Trophoblast cell (in vitro differentiated cells and primary cell): ENCODE measurements at regions not wholly inside any gene's neighbourhood (a gene's known extent, or its start where the extent isn't known, plus 50 kb on each side); places are given as distances from the start of the nearest gene placed in this dataset.
A peak's percentile ranks its signal among the peaks of the same experiment; 100 is the strongest.

ENCODE experiments used
- DNase-seq, 2 donors: peaks; one replicate each; pipeline ENCODE4 v3.0.0-alpha.2; 2016
- H2AFZ ChIP-seq: 2 replicates; pipeline ENCODE4 v1.6.1; 2013; ENCODE audit warnings: low read length, moderate library complexity, mild to moderate bottlenecking; ENCODE audit not compliant: insufficient read depth, poor library complexity
- H2AK5ac ChIP-seq: 2 replicates; pipeline ENCODE4 v1.6.1; 2013; ENCODE audit warnings: mild to moderate bottlenecking, low read length
- H2BK120ac ChIP-seq: 2 replicates; pipeline ENCODE4 v1.6.1; 2013; ENCODE audit warnings: low read length, mild to moderate bottlenecking, moderate library complexity; ENCODE audit not compliant: insufficient read depth, poor library complexity
- H2BK12ac ChIP-seq: 2 replicates; pipeline ENCODE4 v1.6.1; 2013; ENCODE audit warnings: mild to moderate bottlenecking, low read length, moderate library complexity
- H2BK5ac ChIP-seq: 2 replicates; pipeline ENCODE4 v1.6.1; 2013; ENCODE audit warnings: low read length, low read depth, moderate library complexity, mild to moderate bottlenecking; ENCODE audit not compliant: poor library complexity
- H3K14ac ChIP-seq: 2 replicates; pipeline ENCODE4 v1.6.1; 2013; ENCODE audit warnings: mild to moderate bottlenecking, low read length
- H3K18ac ChIP-seq: 2 replicates; pipeline ENCODE4 v1.6.1; 2013; ENCODE audit warnings: mild to moderate bottlenecking, low read length
- H3K23ac ChIP-seq: 2 replicates; pipeline ENCODE4 v1.6.1; 2013; ENCODE audit warnings: low read length
- H3K27ac ChIP-seq: 2 replicates; pipeline ENCODE4 v1.5.1; 2013; ENCODE audit warnings: low read depth, mild to moderate bottlenecking, inconsistent platforms, low read length, moderate library complexity
- H3K27me3 ChIP-seq: 2 replicates; pipeline ENCODE4 v1.6.1; 2013; ENCODE audit warnings: inconsistent platforms, mild to moderate bottlenecking, low read length, moderate library complexity; ENCODE audit not compliant: insufficient read depth
- H3K36me3 ChIP-seq, 2 experiments: 1 replicate in 1 of 2; 2 replicates in 1 of 2; pipeline ENCODE4 v1.6.1; 2013; ENCODE audit warnings: low read length in 2 of 2, mild to moderate bottlenecking in 2 of 2, moderate library complexity in 1 of 2; ENCODE audit not compliant: insufficient read depth in 2 of 2, control insufficient read depth in 1 of 2
- H3K4ac ChIP-seq: 2 replicates; pipeline ENCODE4 v1.6.1; 2013; ENCODE audit warnings: low read depth, mild to moderate bottlenecking, low read length, moderate library complexity
- H3K4me1 ChIP-seq, 2 experiments: 1 replicate in 1 of 2; 2 replicates in 1 of 2; pipeline ENCODE4 v1.6.1; 2013; ENCODE audit warnings: low read length in 2 of 2, mild to moderate bottlenecking in 2 of 2, moderate library complexity in 1 of 2; ENCODE audit not compliant: insufficient read depth in 2 of 2, control insufficient read depth in 1 of 2
- H3K4me2 ChIP-seq: 2 replicates; pipeline ENCODE4 v1.6.1; 2013; ENCODE audit warnings: inconsistent platforms, mild to moderate bottlenecking, low read length, moderate library complexity
- H3K4me3 ChIP-seq: 2 replicates; pipeline ENCODE4 v1.5.1; 2013; ENCODE audit warnings: mild to moderate bottlenecking, low read depth, low read length, inconsistent platforms
- H3K79me1 ChIP-seq: one replicate; pipeline ENCODE4 v1.6.1; 2013; ENCODE audit warnings: low read length
- H3K79me2 ChIP-seq: 2 replicates; pipeline ENCODE4 v1.6.1; 2013; ENCODE audit warnings: low read length, mild to moderate bottlenecking; ENCODE audit not compliant: control insufficient read depth, insufficient read depth, poor library complexity
- H3K9ac ChIP-seq: 2 replicates; pipeline ENCODE4 v1.6.1; 2013; ENCODE audit warnings: mild to moderate bottlenecking, low read length
- H3K9me3 ChIP-seq: 2 replicates; pipeline ENCODE4 v1.6.1; 2013; ENCODE audit warnings: low read depth, mild to moderate bottlenecking, control low read depth, inconsistent platforms, low read length; ENCODE audit not compliant: insufficient read depth
- H4K12ac ChIP-seq: 2 replicates; pipeline ENCODE4 v1.6.1; 2013; ENCODE audit warnings: low read depth, mild to moderate bottlenecking, low read length, moderate library complexity
- H4K8ac ChIP-seq: 2 replicates; pipeline ENCODE4 v1.6.1; 2013; ENCODE audit warnings: low read depth, mild to moderate bottlenecking, low read length, moderate library complexity
- H4K91ac ChIP-seq: one replicate; pipeline ENCODE4 v1.6.1; 2013; ENCODE audit warnings: low read depth, mild to moderate bottlenecking, low read length, moderate library complexity
- WGBS: extraction: QIAGEN DNeasy Blood & Tissue Kit; methylation state at CpG from one replicate; pipeline ENCODE4 v1.1.7; 2013; ENCODE audit warnings: missing lambda C conversion rate; ENCODE audit not compliant: insufficient read length, insufficient coverage; ENCODE audit errors: extremely low coverage; 5-methylcytosine and 5-hydroxymethylcytosine counted together

DNA sequence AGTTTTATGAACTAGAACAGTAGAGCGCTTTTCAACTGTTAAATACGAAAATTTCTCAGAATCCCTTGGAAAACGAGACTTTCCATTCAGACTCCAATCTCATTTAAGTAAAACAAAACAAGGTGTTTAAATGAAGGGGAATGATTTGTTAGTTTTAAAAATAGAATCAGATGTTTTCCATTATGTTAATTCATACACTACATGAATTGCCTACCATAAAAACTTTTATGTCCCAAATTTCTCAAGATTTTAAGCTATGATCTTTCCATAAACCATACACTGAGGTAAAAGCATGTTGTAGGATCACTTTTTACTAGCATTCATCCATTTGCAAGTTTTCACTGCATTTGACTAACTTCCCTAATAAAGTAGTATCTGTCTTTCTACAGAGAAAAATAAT is 180.3 kb upstream of the ZP4 start:
- Histone ChIP-seq H3K4me1 (no peaks in the 10 kb centered on the region), H3K4me3 (no peak overlapping the region)
- DNase-seq = no peak

DNA sequence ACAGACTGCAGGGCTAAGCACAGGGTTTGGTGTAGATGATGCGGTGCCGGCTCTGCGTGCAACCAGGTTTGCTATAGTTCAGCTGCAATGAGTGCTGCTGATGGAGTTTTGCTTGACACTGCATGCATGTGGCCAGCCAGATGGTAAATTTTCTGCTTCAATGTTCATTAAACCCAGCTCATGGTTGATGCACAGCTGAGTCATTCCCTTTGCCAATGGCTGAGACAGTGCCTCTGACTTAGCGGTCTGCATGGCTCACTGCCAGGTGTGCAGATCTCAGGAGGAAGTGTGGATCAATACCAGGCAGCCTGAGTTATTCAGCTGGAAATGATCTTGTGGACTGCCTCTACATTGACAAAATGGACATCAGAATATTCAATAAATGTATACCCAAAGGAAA is 172.7 kb upstream of the ZP4 start:
- no peak overlapping the region for H3K4me2 ChIP-seq
- no peak overlapping the region for H3K27ac ChIP-seq
- H2BK120ac ChIP-seq = no peak overlapping the region
- no peak overlapping the region for H4K12ac ChIP-seq
- H4K91ac ChIP-seq = no peak overlapping the region
- no peak overlapping the region for H3K9ac ChIP-seq
- no CpG with 5 or more reads among the region's 4 CpGs for WGBS
- no peak overlapping the region for H3K23ac ChIP-seq
- no peak overlapping the region for H3K4me3 ChIP-seq
- no peak overlapping the region for H2BK5ac ChIP-seq
- peaks cover 4% of the 10 kb centered on the region for H3K9me3 ChIP-seq
- peaks cover 6% of the 10 kb centered on the region for H3K79me1 ChIP-seq
- no peaks in the 10 kb centered on the region for H3K79me2 ChIP-seq
- no peak overlapping the region for H3K18ac ChIP-seq
- H2AK5ac ChIP-seq = no peak overlapping the region
- H4K8ac ChIP-seq = no peak overlapping the region
- no peak overlapping the region for H3K4ac ChIP-seq
- peaks cover 5 to 6% of the 10 kb centered on the region in 2 experiments for H3K4me1 ChIP-seq
- no peaks in the 10 kb centered on the region for H3K36me3 ChIP-seq
- no peak overlapping the region for H2AFZ ChIP-seq
- H3K27me3 ChIP-seq = no peaks in the 10 kb centered on the region
- H2BK12ac ChIP-seq = no peak overlapping the region
- no peak for DNase-seq
- H3K14ac ChIP-seq = no peak overlapping the region

More for the DNA sequence above, 180.3 kb upstream of the ZP4 start:
- no peak overlapping the region for H3K4me2 ChIP-seq
- H3K27ac ChIP-seq = no peak overlapping the region
- H2BK12ac ChIP-seq = no peak overlapping the region
- H3K4ac ChIP-seq = no peak overlapping the region
- H3K14ac ChIP-seq = no peak overlapping the region
- no peak overlapping the region for H2BK120ac ChIP-seq
- no peaks in the 10 kb centered on the region for H3K79me2 ChIP-seq
- H4K12ac ChIP-seq = no peak overlapping the region
- no peak overlapping the region for H4K91ac ChIP-seq
- no CpG with 5 or more reads among the region's 3 CpGs for WGBS
- no peak overlapping the region for H2BK5ac ChIP-seq
- no peaks in the 10 kb centered on the region for H3K9me3 ChIP-seq
- H4K8ac ChIP-seq = no peak overlapping the region
- no peaks in the 10 kb centered on the region for H3K36me3 ChIP-seq
- no peak overlapping the region for H2AK5ac ChIP-seq
- no peaks in the 10 kb centered on the region for H3K27me3 ChIP-seq
- no peak overlapping the region for H3K18ac ChIP-seq
- no peak overlapping the region for H3K23ac ChIP-seq
- H3K9ac ChIP-seq = no peak overlapping the region
- H2AFZ ChIP-seq = no peak overlapping the region
- H3K79me1 ChIP-seq = no peaks in the 10 kb centered on the region

DNA sequence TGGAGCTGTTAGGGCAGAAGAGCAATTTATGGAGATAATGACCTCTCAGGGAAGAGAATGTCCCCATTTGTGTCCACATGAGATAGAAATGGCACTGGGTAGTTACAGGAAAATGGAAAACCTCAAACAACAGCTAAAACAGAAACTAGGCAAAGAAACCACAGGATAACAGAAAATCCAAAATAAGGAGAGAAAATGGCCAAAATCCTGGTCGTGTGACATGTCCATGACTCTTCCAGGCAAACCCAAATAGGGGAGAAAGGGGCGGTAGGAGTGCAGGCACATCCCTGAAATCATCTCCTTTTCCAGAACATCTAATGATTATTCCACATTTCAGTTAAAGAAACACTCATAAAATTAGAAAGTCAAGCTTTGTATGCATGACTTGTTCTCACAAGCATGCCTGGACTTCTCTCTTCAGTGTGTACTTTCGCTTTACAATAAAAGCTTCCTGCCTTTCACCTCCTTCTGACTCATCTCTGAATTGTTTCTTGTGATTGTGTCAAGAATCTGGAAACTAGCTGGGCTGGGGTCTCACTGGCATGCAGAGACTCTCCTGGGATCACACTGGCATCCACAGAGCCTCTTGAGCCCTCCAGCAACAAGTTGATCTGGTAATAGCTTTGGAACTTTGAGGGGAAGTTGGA is 171.4 kb upstream of the ZP4 start:
- peak; percentile 45 to 83 for DNase-seq

DNA sequence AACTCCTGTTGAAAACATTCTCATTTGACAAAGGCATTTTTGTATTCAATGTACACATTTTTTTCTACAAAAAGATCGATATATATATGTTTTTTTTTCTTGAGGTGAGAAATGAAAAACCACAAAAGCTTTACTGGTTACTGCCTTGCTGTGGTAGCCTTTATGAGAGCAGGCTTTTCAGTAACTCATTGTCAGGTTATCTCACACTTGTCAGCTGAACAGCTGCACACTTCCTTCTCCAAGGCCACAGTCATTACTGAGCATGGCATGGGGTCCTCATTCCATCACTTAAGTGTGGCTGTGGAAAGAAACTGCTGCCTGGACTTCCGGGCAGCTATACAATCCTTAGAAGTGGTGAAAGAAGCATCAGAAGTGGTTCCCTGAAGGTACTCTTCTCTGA is 169.3 kb upstream of the ZP4 start:
- Histone ChIP-seq H3K79me1 (peaks cover 6% of the 10 kb centered on the region), H3K36me3 (no peaks in the 10 kb centered on the region), H4K12ac (no peak overlapping the region), H3K4me2 (no peak overlapping the region), H3K27me3 (no peaks in the 10 kb centered on the region), H3K23ac (no peak overlapping the region), H2BK5ac (no peak overlapping the region), H3K14ac (no peak overlapping the region), H2AK5ac (no peak overlapping the region), H2AFZ (no peak overlapping the region), H3K18ac (no peak overlapping the region), H2BK120ac (no peak overlapping the region), H3K4me3 (no peak overlapping the region), H3K9ac (no peak overlapping the region), H3K9me3 (peaks cover 4% of the 10 kb centered on the region), H4K8ac (no peak overlapping the region), H3K4ac (no peak overlapping the region), H2BK12ac (no peak overlapping the region), H4K91ac (no peak overlapping the region), H3K79me2 (no peaks in the 10 kb centered on the region), H3K27ac (no peak overlapping the region), H3K4me1 (peaks cover 5 to 6% of the 10 kb centered on the region in 2 experiments)
- DNase-seq = no peak
- WGBS = no CpG with 5 or more reads among the region's 2 CpGs

More for the DNA sequence above, 171.4 kb upstream of the ZP4 start:
- Histone ChIP-seq H3K23ac (no peak overlapping the region), H3K79me2 (no peaks in the 10 kb centered on the region), H3K9me3 (peaks cover 4% of the 10 kb centered on the region), H2AFZ (no peak overlapping the region), H3K36me3 (no peaks in the 10 kb centered on the region), H3K27me3 (no peaks in the 10 kb centered on the region), H2AK5ac (no peak overlapping the region), H3K27ac (peak overlapping the region; percentile 45), H3K79me1 (peaks cover 6% of the 10 kb centered on the region), H3K4me1 (peaks cover 5 to 6% of the 10 kb centered on the region in 2 experiments), H4K12ac (no peak overlapping the region), H3K4ac (no peak overlapping the region), H4K91ac (no peak overlapping the region), H2BK12ac (peak overlapping the region; percentile 41), H3K9ac (no peak overlapping the region), H3K4me2 (no peak overlapping the region), H4K8ac (no peak overlapping the region), H3K18ac (no peak overlapping the region), H2BK5ac (no peak overlapping the region), H3K14ac (no peak overlapping the region), H2BK120ac (no peak overlapping the region), H3K4me3 (no peak overlapping the region)
- WGBS = no CpG with 5 or more reads among the region's 3 CpGs
